Lower leg skin (tissue), 4 donors: ENCODE measurements at regions not wholly inside any gene's neighbourhood (a gene's known extent, or its start where the extent isn't known, plus 50 kb on each side); places are given as distances from the start of the nearest gene placed in this dataset.

ENCODE experiments used
- DNase-seq, 2 donors: peaks; one replicate each; pipeline ENCODE4 v3.0.0-alpha.2; 2019; ENCODE audit warnings: low spot score in 2 of 2
- H3K4me3 ChIP-seq: fragments of 200-600 bp; sonication (generic); 2 replicates; pipeline ENCODE4 v1.5.1; 2017; ENCODE audit warnings: mild to moderate bottlenecking, low read depth; ENCODE audit not compliant: poor library complexity, severe bottlenecking
- CTCF ChIP-seq, 3 donors: fragments of 450-650 bp; IDR thresholded peaks; one replicate each; pipeline ENCODE4 v1.5.1; 2016; ENCODE audit warnings: antibody characterized with exemption in 3 of 3, mild to moderate bottlenecking in 3 of 3, moderate library complexity in 2 of 3
- POLR2A ChIP-seq, 2 donors: fragments of 450-650 bp; IDR thresholded peaks; one replicate each; pipeline ENCODE4 v1.6.1; 2016 to 2017; ENCODE audit warnings: antibody characterized with exemption in 2 of 2, mild to moderate bottlenecking in 1 of 2, moderate library complexity in 1 of 2
- WGBS, 2 donors: methylation state at CpG; one replicate each; pipeline ENCODE4 v1.1.5; 2018; 5-methylcytosine and 5-hydroxymethylcytosine counted together
- intact Hi-C: fragments of 100-400 bp; cut with DNase I; formaldehyde crosslinking; loops from one replicate; pipeline ENCODE4 v1.15.0; 2023; ENCODE audit warnings: low total_unique reads

GRCh38 chr13:29931696-29932095 lies 81.3 kb upstream of the UBL3 start:
- TF ChIP-seq CTCF (IDR thresholded peaks at IDR 0.05) (no peak), POLR2A (IDR thresholded peaks at IDR 0.05) (no peak)
- intact Hi-C loops: no loop called here
- no peak for DNase-seq
- H3K4me3 ChIP-seq: no peak overlapping the region

- H3K4me3 ChIP-seq: no peak overlapping the region
- no peak for DNase-seq
- 53 to 70% methylated on average over 10 of the region's 10 CpGs for WGBS, 2 donors
- TF ChIP-seq POLR2A (IDR thresholded peaks at IDR 0.05): no peak
- no peak for TF ChIP-seq CTCF (IDR thresholded peaks at IDR 0.05)
- intact Hi-C loops: no loop called here
These were observed 78.8 kb upstream of the UBL3 start for GRCh38 chr13:29929062-29929847.

GRCh38 chr13:29926098-29926476 lies 75.7 kb upstream of the UBL3 start:
- DNase-seq: no peak
- no peak overlapping the region for H3K4me3 ChIP-seq
- intact Hi-C loops: no loop called here
- TF ChIP-seq CTCF (IDR thresholded peaks at IDR 0.05): no peak
- TF ChIP-seq POLR2A (IDR thresholded peaks at IDR 0.05): no peak
- WGBS, 2 donors: 80 to 84% methylated on average over 4 of the region's 4 CpGs

GRCh38 chr13:29925457-29926097 lies 75.2 kb upstream of the UBL3 start:
- peak; percentile 95 for DNase-seq
- intact Hi-C loops: no loop called here
- WGBS, 2 donors: 17 to 24% methylated on average over 3 of the region's 3 CpGs

GRCh38 chr13:29924482-29925350 lies 74.3 kb upstream of the UBL3 start:
- H3K4me3 ChIP-seq: no peak overlapping the region
- intact Hi-C loops: no loop called here
- TF ChIP-seq CTCF (IDR thresholded peaks at IDR 0.05) (no peak), POLR2A (IDR thresholded peaks at IDR 0.05) (no peak)
- 71 to 79% methylated on average over 12 of the region's 12 CpGs for WGBS, 2 donors
- DNase-seq: no peak

More at GRCh38 chr13:29925457-29926097, 75.2 kb upstream of the UBL3 start:
- no peak overlapping the region for H3K4me3 ChIP-seq
- TF ChIP-seq CTCF (IDR thresholded peaks at IDR 0.05) (no peak), POLR2A (IDR thresholded peaks at IDR 0.05) (no peak)
